OCI-LY1 (cell line): ENCODE measurements at regions not wholly inside any gene's neighbourhood (a gene's known extent, or its start where the extent isn't known, plus 50 kb on each side); places are given as distances from the start of the nearest gene placed in this dataset.
"Not testable (repeated sequence)": the region's sequence is repeated elsewhere in the genome, so short reads cannot be mapped to it uniquely, and the experiment has no call there.

Experiments
- H2AFZ ChIP-seq: fragments of 200-600 bp; sonication (generic), shearing (Covaris generic); 2 replicates; pipeline ENCODE4 v1.6.0; 2014; ENCODE audit warnings: antibody characterized with exemption, mild to moderate bottlenecking, low read length
- H3F3A ChIP-seq: fragments of 200-600 bp; sonication (generic), shearing (Covaris generic); 2 replicates; pipeline ENCODE4 v1.6.0; 2014; ENCODE audit warnings: mild to moderate bottlenecking, antibody characterized with exemption, low read length, moderate library complexity; ENCODE audit not compliant: insufficient read depth
- H3K27ac ChIP-seq: fragments of 200-600 bp; sonication (generic); 2 replicates; pipeline ENCODE4 v1.5.1; 2014; ENCODE audit warnings: low read length, mixed run types, mild to moderate bottlenecking, low read depth; ENCODE audit not compliant: poor library complexity, severe bottlenecking
- H3K27me3 ChIP-seq: fragments of 200-600 bp; sonication (generic); 2 replicates; pipeline ENCODE4 v1.6.0; 2014; ENCODE audit warnings: antibody characterized with exemption, mild to moderate bottlenecking, low read length, moderate library complexity; ENCODE audit not compliant: insufficient read depth
- H3K36me3 ChIP-seq: fragments of 200-600 bp; sonication (generic); 2 replicates; pipeline ENCODE4 v1.6.1; 2014; ENCODE audit warnings: mild to moderate bottlenecking, antibody characterized with exemption, low read length, moderate library complexity, mixed read lengths; ENCODE audit not compliant: insufficient read depth
- H3K4me1 ChIP-seq: fragments of 200-600 bp; sonication (generic); 2 replicates; pipeline ENCODE4 v1.5.1; 2014; ENCODE audit warnings: mild to moderate bottlenecking, low read length, moderate library complexity; ENCODE audit not compliant: insufficient read depth, severe bottlenecking
- H3K4me2 ChIP-seq: fragments of 200-600 bp; sonication (generic), shearing (Covaris generic); 2 replicates; pipeline ENCODE4 v1.6.1; 2014; ENCODE audit warnings: low read length
- H3K4me3 ChIP-seq: fragments of 200-600 bp; sonication (generic); 2 replicates; pipeline ENCODE4 v1.5.1; 2014; ENCODE audit warnings: low read length, low read depth, mild to moderate bottlenecking, mixed read lengths; ENCODE audit not compliant: poor library complexity, severe bottlenecking
- H3K79me2 ChIP-seq: fragments of 200-600 bp; shearing (Covaris generic); 2 replicates; pipeline ENCODE4 v1.6.1; 2016; ENCODE audit warnings: mixed run types, low read length, mixed read lengths; ENCODE audit not compliant: insufficient read depth
- H3K9ac ChIP-seq: fragments of 200-600 bp; sonication (generic), shearing (Covaris generic); 2 replicates; pipeline ENCODE4 v1.6.1; 2014; ENCODE audit warnings: mild to moderate bottlenecking, low read length, mixed read lengths
- H3K9me2 ChIP-seq: fragments of 200-600 bp; sonication (generic), shearing (Covaris generic); 2 replicates; pipeline ENCODE4 v1.6.1; 2014; ENCODE audit warnings: low read depth, mild to moderate bottlenecking, low read length, mixed read lengths
- H3K9me3 ChIP-seq: fragments of 200-600 bp; shearing (Covaris generic); 2 replicates; pipeline ENCODE4 v1.6.1; 2014; ENCODE audit warnings: low read length, mixed read lengths
- H4K20me1 ChIP-seq: fragments of 200-600 bp; sonication (generic), shearing (Covaris generic); 2 replicates; pipeline ENCODE4 v1.6.0; 2016; ENCODE audit warnings: mild to moderate bottlenecking, low read length; ENCODE audit not compliant: insufficient read depth
- CTCF ChIP-seq: fragments of 200-600 bp; sonication (generic), shearing (Covaris generic); IDR thresholded peaks from 2 replicates; pipeline ENCODE4 v1.5.1; 2017; ENCODE audit warnings: mild to moderate bottlenecking, antibody characterized with exemption, low read length, moderate library complexity, mixed read lengths
- EZH2 ChIP-seq: fragments of 200-600 bp; sonication (generic), shearing (Covaris generic); IDR thresholded peaks from 2 replicates; pipeline ENCODE4 v1.8.0; 2017; ENCODE audit warnings: borderline replicate concordance, mixed run types, mild to moderate bottlenecking, antibody characterized with exemption, low read length, moderate library complexity, mixed read lengths

- Histone ChIP-seq H3K79me2 (no peaks in the 10 kb centered on the region), H3K36me3 (no peaks in the 10 kb centered on the region), H3K27me3 (no peaks in the 10 kb centered on the region), H2AFZ (no peak overlapping the region), H4K20me1 (no peaks in the 10 kb centered on the region), H3K27ac (no peak overlapping the region), H3K4me1 (peaks cover 42% of the 10 kb centered on the region), H3K9me2 (no peaks in the 10 kb centered on the region), H3K9ac (no peak overlapping the region), H3K4me3 (no peak overlapping the region), H3F3A (no peaks in the 10 kb centered on the region), H3K9me3 (no peaks in the 10 kb centered on the region), H3K4me2 (no peak overlapping the region)
- TF ChIP-seq EZH2 = no peak
- TF ChIP-seq CTCF = no peak
Observed at GRCh38 chr6:92681401-92681800, 738.0 kb downstream of the EPHA7 start.

GRCh38 chr6:92671462-92671861, 747.9 kb downstream of the EPHA7 start:
- not testable (repeated sequence) for H3K9me2 ChIP-seq, H3K4me3 ChIP-seq, H3F3A ChIP-seq, H3K36me3 ChIP-seq, H3K4me2 ChIP-seq, H4K20me1 ChIP-seq, H3K79me2 ChIP-seq, H3K27ac ChIP-seq, H3K9me3 ChIP-seq, H3K9ac ChIP-seq, H3K27me3 ChIP-seq, H2AFZ ChIP-seq
- peaks cover 34% of the 10 kb centered on the region for H3K4me1 ChIP-seq

- Histone ChIP-seq H3K9me3 (no peaks in the 10 kb centered on the region), H4K20me1 (no peaks in the 10 kb centered on the region), H3K27me3 (no peaks in the 10 kb centered on the region), H3K79me2 (no peaks in the 10 kb centered on the region), H3K4me3 (no peak overlapping the region), H3K4me2 (peak overlapping the region; percentile 36), H3K27ac (no peak overlapping the region), H3F3A (no peaks in the 10 kb centered on the region), H2AFZ (no peak overlapping the region), H3K9me2 (no peaks in the 10 kb centered on the region), H3K9ac (no peak overlapping the region), H3K36me3 (no peaks in the 10 kb centered on the region), H3K4me1 (peaks cover 41% of the 10 kb centered on the region)
- no peak for TF ChIP-seq EZH2
- TF ChIP-seq CTCF = no peak
Observed at GRCh38 chr6:92667843-92668242, 751.5 kb downstream of the EPHA7 start.

GRCh38 chr6:92648364-92649086, 770.8 kb downstream of the EPHA7 start:
- Histone ChIP-seq H3K27me3 (no peaks in the 10 kb centered on the region), H3K79me2 (no peaks in the 10 kb centered on the region), H3F3A (no peaks in the 10 kb centered on the region), H3K9me3 (no peaks in the 10 kb centered on the region), H3K27ac (no peak overlapping the region), H3K9me2 (no peaks in the 10 kb centered on the region), H2AFZ (peak overlapping the region; percentile 71; the same call in 1 of the 2 replicates), H3K4me1 (no peaks in the 10 kb centered on the region), H4K20me1 (no peaks in the 10 kb centered on the region), H3K36me3 (no peaks in the 10 kb centered on the region; the same call in 1 of the 2 replicates), H3K4me2 (no peak overlapping the region), H3K4me3 (no peak overlapping the region), H3K9ac (no peak overlapping the region)
- TF ChIP-seq CTCF (no peak), EZH2 (no peak)
